Right lung (tissue), 2 donors: ENCODE measurements at regions not wholly inside any gene's neighbourhood (a gene's known extent, or its start where the extent isn't known, plus 50 kb on each side); places are given as distances from the start of the nearest gene placed in this dataset.

Source experiments
- DNase-seq, 2 donors: peaks; one replicate each; pipeline ENCODE4 v3.0.0-alpha.2; 2013

- no peak for DNase-seq
Observed at GRCh38 chr17:77455111-77455890, 314.5 kb downstream of the SEC14L1 start.

- DNase-seq, result no peak
Observed at GRCh38 chr17:77455891-77456260, 315.1 kb downstream of the SEC14L1 start.

GRCh38 chr17:77456271-77456950 is 315.6 kb downstream of the SEC14L1 start:
- DNase-seq, result no peak

- DNase-seq, result no peak
Observed at GRCh38 chr17:77456951-77457548, 316.3 kb downstream of the SEC14L1 start.

GRCh38 chr17:77457572-77458201 is 316.9 kb downstream of the SEC14L1 start:
- DNase-seq, result no peak

- DNase-seq, result no peak
Observed at GRCh38 chr17:77458202-77459017, 317.6 kb downstream of the SEC14L1 start.

GRCh38 chr17:77459018-77459755 is 318.4 kb downstream of the SEC14L1 start:
- no peak for DNase-seq

- DNase-seq, result no peak
Observed at GRCh38 chr17:77460514-77461046, 319.8 kb downstream of the SEC14L1 start.

GRCh38 chr17:77461277-77462057 is 320.7 kb downstream of the SEC14L1 start:
- no peak for DNase-seq

- DNase-seq, result no peak
Observed at GRCh38 chr17:77462090-77462489, 321.3 kb downstream of the SEC14L1 start.

- DNase-seq, result no peak
Observed at GRCh38 chr17:77462553-77463497, 322.1 kb downstream of the SEC14L1 start.

- no peak for DNase-seq
Observed at GRCh38 chr17:77464988-77465357, 324.2 kb downstream of the SEC14L1 start.

- no peak for DNase-seq
Observed at GRCh38 chr17:77465358-77466041, 324.7 kb downstream of the SEC14L1 start.

GRCh38 chr17:77466140-77466539 is 325.4 kb downstream of the SEC14L1 start:
- DNase-seq, result no peak

GRCh38 chr17:77466596-77467223 is 325.9 kb downstream of the SEC14L1 start:
- no peak for DNase-seq

GRCh38 chr17:77467521-77467920 is 326.8 kb downstream of the SEC14L1 start:
- no peak for DNase-seq

- DNase-seq, result no peak
Observed at GRCh38 chr17:77468897-77469296, 328.1 kb downstream of the SEC14L1 start.
